Panc1 (cell line): ENCODE measurements at regions not wholly inside any gene's neighbourhood (a gene's known extent, or its start where the extent isn't known, plus 50 kb on each side); places are given as distances from the start of the nearest gene placed in this dataset.

Experiments used
- ATAC-seq: fragments of 200-7000 bp; cut with Tn5 transposase; 2 replicates; pipeline ENCODE4 v1.9.1; 2020; ENCODE audit warnings: mild to moderate bottlenecking, moderate library complexity
- BruUV-seq: library from RNA; stranded (reverse); fragments of 400-500 nt; replicated peaks from 2 replicates; lab custom pipeline; 2021; lab: Mats Ljungman, UMichigan
- CTCF ChIA-PET: fragments of 300-600 bp; sonication (Branson Sonifier 250); formaldehyde crosslinking; loops from one replicate; lab custom pipeline; 2022; ENCODE audit warnings: antibody characterized with exemption; lab: Charles Lee
- POLR2A ChIA-PET: fragments of 300-600 bp; sonication (Branson Sonifier 250); formaldehyde crosslinking; loops from one replicate; lab custom pipeline; 2022; ENCODE audit warnings: antibody characterized with exemption; lab: Charles Lee
- DNase-seq: peaks from one replicate; pipeline ENCODE4 v3.0.0-alpha.2; 2010; ENCODE audit warnings: low read depth, low spot score
- H3K27ac ChIP-seq: 2 replicates; pipeline ENCODE4 v1.5.1; 2011; ENCODE audit warnings: mild to moderate bottlenecking, low read length, inconsistent platforms
- H3K27me3 ChIP-seq: fragments of 200-500 bp; sonication (Bioruptor generic); 2 replicates; pipeline ENCODE4 v1.6.0; 2014; ENCODE audit warnings: low read length, inconsistent platforms; ENCODE audit not compliant: control insufficient read depth, insufficient read depth
- H3K36me3 ChIP-seq: fragments of 200-500 bp; sonication (Bioruptor generic); 2 replicates; pipeline ENCODE4 v1.5.1; 2014; ENCODE audit warnings: inconsistent platforms, mild to moderate bottlenecking, low read length, moderate library complexity; ENCODE audit not compliant: control insufficient read depth, insufficient read depth
- H3K4me1 ChIP-seq: 2 replicates; pipeline ENCODE4 v1.5.1; 2011; ENCODE audit warnings: inconsistent platforms, mild to moderate bottlenecking, low read length, moderate library complexity; ENCODE audit not compliant: control insufficient read depth, insufficient read depth
- H3K4me3 ChIP-seq, 2 experiments: 2 replicates each; pipeline ENCODE4 v1.5.1; 2011 to 2012; ENCODE audit warnings: low read depth in 2 of 2, low read length in 2 of 2, mild to moderate bottlenecking in 2 of 2, inconsistent platforms in 1 of 2, moderate library complexity in 1 of 2
- H3K9me3 ChIP-seq: fragments of 200-500 bp; sonication (Bioruptor generic); 2 replicates; pipeline ENCODE4 v1.5.1; 2014; ENCODE audit warnings: low read depth, mild to moderate bottlenecking, inconsistent platforms, low read length, moderate library complexity; ENCODE audit not compliant: control insufficient read depth, insufficient read depth
- CTCF ChIP-seq: fragments of 450-650 bp; IDR thresholded peaks from 2 replicates; pipeline ENCODE4 v1.5.1; 2017; ENCODE audit warnings: mild to moderate bottlenecking
- POLR2AphosphoS5 ChIP-seq: IDR thresholded peaks from 2 replicates; pipeline ENCODE4 v1.6.1; 2012; ENCODE audit warnings: mild to moderate bottlenecking, low read depth, low read length, moderate library complexity
- REST ChIP-seq, 2 experiments: IDR thresholded peaks; 2 replicates each; pipeline ENCODE4 v1.6.1; 2011 to 2012; ENCODE audit warnings: low read depth in 2 of 2, control low read depth in 1 of 2, low read length in 1 of 2, mild to moderate bottlenecking in 1 of 2, moderate library complexity in 1 of 2; ENCODE audit not compliant: insufficient read depth in 1 of 2
- SIN3A ChIP-seq: IDR thresholded peaks from 2 replicates; pipeline ENCODE4 v1.6.1; 2012; ENCODE audit warnings: low read depth, mild to moderate bottlenecking, low read length, moderate library complexity, borderline replicate concordance; ENCODE audit not compliant: insufficient read depth
- TCF7L2 ChIP-seq: IDR thresholded peaks from 2 replicates; pipeline ENCODE4 v1.6.1; 2011; ENCODE audit warnings: mild to moderate bottlenecking, low read depth, low read length, inconsistent platforms
- in situ Hi-C: cut with HindIII; loops from 2 replicates; pipeline ENCODE4 v1.10.0; 2016; ENCODE audit warnings: low sequenced_read_pairs, low pct_unique_long_range_greater_than_20kb
- intact Hi-C: fragments of 100-400 bp; cut with micrococcal nuclease; formaldehyde crosslinking; loops from one replicate; pipeline ENCODE4 v1.10.0; 2022; ENCODE audit not compliant: unreplicated experiment

GRCh38 chr10:36662571-36662970 lies 462.8 kb upstream of the ANKRD30A start:
- in situ Hi-C loops (no loop called here), intact Hi-C loops (no loop called here)
- no peaks in the 10 kb centered on the region for H3K9me3 ChIP-seq
- ChIA-PET CTCF (no interaction called here), POLR2A (no interaction called here)
- no peaks in the 10 kb centered on the region for H3K4me1 ChIP-seq
- ATAC-seq = no peak
- H3K4me3 ChIP-seq = no peak overlapping the region
- no peaks in the 10 kb centered on the region for H3K36me3 ChIP-seq
- H3K27me3 ChIP-seq = no peaks in the 10 kb centered on the region
- H3K27ac ChIP-seq = no peak overlapping the region
- BruUV-seq = no TSS peak
- no peak for DNase-seq
- TF ChIP-seq CTCF = no peak

GRCh38 chr10:36650274-36650673 lies 475.1 kb upstream of the ANKRD30A start:
- TF ChIP-seq CTCF = no peak
- TF ChIP-seq TCF7L2 = no peak
- TF ChIP-seq SIN3A = no peak
- TF ChIP-seq POLR2AphosphoS5 = no peak
- no peak for TF ChIP-seq REST (IDR thresholded peaks at IDR 0.05; ENCODE audit: insufficient read depth in 1 of 2, low read depth in 2 of 2, low read length in 1 of 2)
- Histone ChIP-seq H3K9me3 (no peaks in the 10 kb centered on the region), H3K36me3 (no peaks in the 10 kb centered on the region), H3K4me1 (no peaks in the 10 kb centered on the region), H3K27ac (no peak overlapping the region), H3K4me3 (no peak overlapping the region), H3K27me3 (no peaks in the 10 kb centered on the region)
- DNase-seq (no peak), ATAC-seq (no peak)
- ChIA-PET POLR2A (no interaction called here), CTCF (interaction anchor here (0.6 kb wide), 1 partner anchor 40 kb away, joined by 3 read pairs; no protein-coding TSS in a partner anchor)
- BruUV-seq = no TSS peak
- intact Hi-C loops = no loop called here
- in situ Hi-C loops = no loop called here

- Histone ChIP-seq H3K27me3 (no peaks in the 10 kb centered on the region), H3K36me3 (no peaks in the 10 kb centered on the region; the same call in 1 of the 2 replicates), H3K4me1 (no peaks in the 10 kb centered on the region), H3K27ac (no peak overlapping the region), H3K4me3 (no peak overlapping the region), H3K9me3 (no peaks in the 10 kb centered on the region)
- intact Hi-C loops (no loop called here), in situ Hi-C loops (no loop called here)
- TF ChIP-seq CTCF = no peak
- no peak for TF ChIP-seq REST (IDR thresholded peaks at IDR 0.05; ENCODE audit: insufficient read depth in 1 of 2, low read depth in 2 of 2, low read length in 1 of 2)
- TF ChIP-seq TCF7L2 = no peak
- TF ChIP-seq SIN3A = no peak
- no peak for DNase-seq
- POLR2A ChIA-PET = no interaction called here
- ATAC-seq = no peak
- no TSS peak for BruUV-seq
- CTCF ChIA-PET = no interaction called here
These were observed 477.9 kb upstream of the ANKRD30A start for GRCh38 chr10:36647540-36647939.
